Adrenal gland (tissue), 9 donors: ENCODE measurements at regions not wholly inside any gene's neighbourhood (a gene's known extent, or its start where the extent isn't known, plus 50 kb on each side); places are given as distances from the start of the nearest gene placed in this dataset.

Experiments used
- DNase-seq, 7 donors: peaks; one replicate each; pipeline ENCODE4 v3.0.0-alpha.2; 2019 to 2020
- H3K27ac ChIP-seq, 5 donors: fragments of 200-600 bp; sonication (generic) in 4 of 5; 1 replicate in 3 of 5; 2 replicates in 2 of 5; pipeline versions ENCODE4 v1.5.1 to v1.8.0; 2016 to 2020; ENCODE audit warnings: mild to moderate bottlenecking in 1 of 5
- H3K27me3 ChIP-seq: fragments of 200-600 bp; 2 replicates; pipeline ENCODE4 v1.8.0; 2021
- H3K36me3 ChIP-seq, 2 donors: fragments of 200-600 bp; replicated peaks in 1 of 2; 1 replicate in 1 of 2; 2 replicates in 1 of 2; pipeline versions ENCODE4 v1.5.1 to v1.8.0; 2018 to 2022
- H3K4me1 ChIP-seq, 2 donors: fragments of 200-600 bp; replicated peaks in 1 of 2; 1 replicate in 1 of 2; 2 replicates in 1 of 2; pipeline versions ENCODE4 v1.5.1 to v1.8.0; 2018 to 2021
- H3K4me3 ChIP-seq, 4 donors: fragments of 200-600 bp; sonication (generic) in 3 of 4; one replicate each; pipeline ENCODE4 v1.5.1; 2016 to 2018
- H3K9me3 ChIP-seq, 3 donors: fragments of 200-600 bp; sonication (generic) in 1 of 3; replicated peaks in 1 of 3; 1 replicate in 2 of 3; 2 replicates in 1 of 3; pipeline versions ENCODE4 v1.5.1 to v1.8.0; 2016 to 2021
- CTCF ChIP-seq, 6 experiments: fragments of 450-650 bp in 4 of 6; fragments of 200-600 bp in 2 of 6; sonication (generic) in 1 of 6; IDR thresholded peaks; 1 replicate in 5 of 6; 2 replicates in 1 of 6; pipeline versions ENCODE4 v1.5.1 to v1.8.0; 2016 to 2021; ENCODE audit warnings: antibody characterized with exemption in 6 of 6, mild to moderate bottlenecking in 2 of 6, moderate library complexity in 1 of 6
- POLR2A ChIP-seq, 2 donors: fragments of 450-650 bp; IDR thresholded peaks; one replicate each; pipeline ENCODE4 v1.6.1; 2017; ENCODE audit warnings: antibody characterized with exemption in 2 of 2, mild to moderate bottlenecking in 2 of 2, moderate library complexity in 1 of 2
- WGBS, 4 donors: extraction: QIAGEN DNeasy Blood & Tissue Kit in 2 of 4; methylation state at CpG; one replicate each; pipeline versions ENCODE4 v1.1.5 to v1.1.7; 2013 to 2017; 5-methylcytosine and 5-hydroxymethylcytosine counted together
- intact Hi-C, 2 donors: fragments of 100-400 bp; cut with DNase I; formaldehyde crosslinking; loops; one replicate each; pipeline versions ENCODE4 v1.14.1 to v1.15.0; 2022 to 2023
- donor health status: healthy with polysubstance abuse.
- donor health status: Bipolar disorder and iron deficiency.
- donor health status: DM: yes; HTN: yes; CAD: no.
- donor health status: DM: no; HTN: no; CAD: no.
- donor health status: DM: no; HTN: no; CAD: no.

- intact Hi-C loops, result loop anchor here in 1 of 2 donors (10.0 kb wide), 1 partner anchor 392 kb away; no protein-coding TSS in a partner anchor
- TF ChIP-seq CTCF (IDR thresholded peaks at IDR 0.05) (no peak), POLR2A (IDR thresholded peaks at IDR 0.05) (no peak)
- H3K4me1 ChIP-seq, result no peaks in the 10 kb centered on the region
- no peak overlapping the region for H3K27ac ChIP-seq
- H3K4me3 ChIP-seq, result no peak overlapping the region
- no peaks in the 10 kb centered on the region for H3K9me3 ChIP-seq
- WGBS, 4 donors, result 77 to 81% (median 78%) methylated on average over 8 of the region's 8 CpGs
- H3K27me3 ChIP-seq, result no peaks in the 10 kb centered on the region
- no peaks in the 10 kb centered on the region for H3K36me3 ChIP-seq
- no peak for DNase-seq
Observed at GRCh38 chr10:44316187-44316921, 68.5 kb downstream of the CXCL12 start.

- no peaks in the 10 kb centered on the region for H3K9me3 ChIP-seq
- 79 to 89% (median 85%) methylated on average over 6 of the region's 6 CpGs for WGBS, 4 donors
- no peaks in the 10 kb centered on the region for H3K36me3 ChIP-seq
- peaks cover 4% of the 10 kb centered on the region for H3K27me3 ChIP-seq
- no peak overlapping the region for H3K4me3 ChIP-seq
- intact Hi-C loops, result loop anchor here in 1 of 2 donors (5.0 to 10.0 kb wide), 3 partner anchors 390 to 643 kb away; no protein-coding TSS in a partner anchor
- TF ChIP-seq CTCF (IDR thresholded peaks at IDR 0.05) (no peak), POLR2A (IDR thresholded peaks at IDR 0.05) (no peak)
- DNase-seq, result no peak
- H3K4me1 ChIP-seq, result no peaks in the 10 kb centered on the region
- H3K27ac ChIP-seq, result no peak overlapping the region
Observed at GRCh38 chr10:44314802-44315460, 70.0 kb downstream of the CXCL12 start.

- DNase-seq, result no peak
- Histone ChIP-seq H3K36me3 (no peaks in the 10 kb centered on the region), H3K4me1 (no peaks in the 10 kb centered on the region), H3K27me3 (peaks cover 4% of the 10 kb centered on the region), H3K4me3 (no peak overlapping the region), H3K27ac (no peak overlapping the region), H3K9me3 (no peaks in the 10 kb centered on the region)
- TF ChIP-seq POLR2A (IDR thresholded peaks at IDR 0.05), result no peak
- TF ChIP-seq CTCF (IDR thresholded peaks at IDR 0.05), result no peak
- intact Hi-C loops, result loop anchor here in 1 of 2 donors (5.0 to 10.0 kb wide), 3 partner anchors 389 to 641 kb away; no protein-coding TSS in a partner anchor
- WGBS, 4 donors, result 86 to 100% (median 89%) methylated on average over 1 of the region's 1 CpG
Observed at GRCh38 chr10:44313761-44314165, 71.1 kb downstream of the CXCL12 start.

- Histone ChIP-seq H3K27me3 (peaks cover 4% of the 10 kb centered on the region), H3K9me3 (no peaks in the 10 kb centered on the region), H3K36me3 (no peaks in the 10 kb centered on the region), H3K4me1 (no peaks in the 10 kb centered on the region), H3K27ac (no peak overlapping the region), H3K4me3 (no peak overlapping the region)
- WGBS, 4 donors, result 84 to 93% (median 89%) methylated on average over 3 of the region's 3 CpGs
- intact Hi-C loops, result loop anchor here in 1 of 2 donors (5.0 to 10.0 kb wide), 3 partner anchors 388 to 640 kb away; no protein-coding TSS in a partner anchor
- TF ChIP-seq CTCF (IDR thresholded peaks at IDR 0.05) (no peak), POLR2A (IDR thresholded peaks at IDR 0.05) (no peak)
- DNase-seq, result no peak
Observed at GRCh38 chr10:44312401-44312800, 72.5 kb downstream of the CXCL12 start.
